Kasumi-1 (cell line): ENCODE measurements at regions not wholly inside any gene's neighbourhood (a gene's known extent, or its start where the extent isn't known, plus 50 kb on each side); places are given as distances from the start of the nearest gene placed in this dataset.

Experiments
- DNase-seq, 2 experiments: peaks; one replicate each; lab custom pipeline; 2025; lab: John Stamatoyannopoulos, UW

GRCh38 chrX:151796576-151796975, 62.0 kb downstream of the CNGA2 start:
- DNase-seq = no peak

DNA sequence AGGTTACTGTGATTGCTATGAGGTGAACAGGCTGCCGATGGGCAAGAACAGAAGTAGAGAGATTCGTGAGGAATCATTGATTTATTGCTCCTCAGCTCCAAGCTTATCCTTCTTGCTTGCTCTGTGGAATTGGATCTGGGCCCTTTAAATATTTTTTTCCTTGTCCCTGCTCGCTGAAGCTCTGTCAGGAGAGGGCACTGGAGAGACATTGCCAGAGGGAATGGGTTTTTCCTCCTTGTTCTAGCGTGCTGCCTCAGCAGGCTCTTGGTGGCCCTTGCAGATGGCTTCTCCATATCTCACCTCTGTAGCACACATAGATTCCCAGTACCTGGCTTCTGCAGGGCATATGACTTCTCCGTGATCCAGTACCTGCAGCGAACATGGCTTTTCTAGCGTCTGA, 67.4 kb downstream of the CNGA2 start:
- DNase-seq = peak; percentile 2 to 12

- no peak for DNase-seq
Observed at GRCh38 chrX:151806967-151807540, 72.5 kb downstream of the CNGA2 start.

- no peak for DNase-seq
Observed at GRCh38 chrX:151812661-151813060, 78.1 kb downstream of the CNGA2 start.

DNA sequence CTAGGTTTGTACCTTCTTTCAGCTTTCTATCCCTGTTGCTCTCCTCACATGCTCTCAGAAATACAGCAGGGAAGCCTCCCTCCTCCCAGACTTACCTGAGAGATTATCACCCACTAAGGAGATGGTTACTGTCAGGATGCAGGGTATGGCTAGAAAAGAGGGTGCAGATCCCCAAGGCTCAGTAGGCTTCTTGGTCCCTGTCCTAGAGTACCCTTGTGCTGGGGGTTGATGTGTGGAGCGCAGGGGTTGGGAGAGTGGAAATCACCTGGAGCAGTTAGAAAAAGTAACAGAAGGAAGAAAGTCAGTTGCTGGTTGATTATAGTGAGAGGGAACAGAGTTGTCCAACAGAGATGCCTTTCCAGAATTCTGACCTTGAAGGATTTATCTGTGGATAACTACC, 80.2 kb downstream of the CNGA2 start:
- DNase-seq = no peak

GRCh38 chrX:151815398-151815797, 80.9 kb downstream of the CNGA2 start:
- no peak for DNase-seq

- no peak for DNase-seq
Observed at GRCh38 chrX:151816934-151817333, 82.4 kb downstream of the CNGA2 start.

DNA sequence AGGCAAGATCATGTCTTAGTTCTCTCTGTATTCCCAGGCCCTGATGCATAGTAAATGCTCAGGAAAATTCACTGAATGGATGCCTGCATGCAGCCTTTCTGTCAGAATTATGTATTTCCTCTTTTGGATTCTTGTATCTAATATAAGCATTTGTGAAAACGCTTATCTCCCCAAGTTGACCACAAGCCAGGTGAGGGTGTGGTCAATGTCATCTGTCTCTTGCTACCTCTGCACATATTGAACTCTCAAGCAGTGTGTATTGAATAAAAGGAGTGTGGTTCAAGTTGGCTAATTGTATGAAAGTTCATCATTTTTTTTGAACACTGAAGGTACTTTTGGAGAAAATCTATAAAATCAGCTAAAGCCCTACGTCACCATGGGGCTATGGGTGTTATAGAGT, 84.3 kb downstream of the CNGA2 start:
- no peak for DNase-seq

DNA sequence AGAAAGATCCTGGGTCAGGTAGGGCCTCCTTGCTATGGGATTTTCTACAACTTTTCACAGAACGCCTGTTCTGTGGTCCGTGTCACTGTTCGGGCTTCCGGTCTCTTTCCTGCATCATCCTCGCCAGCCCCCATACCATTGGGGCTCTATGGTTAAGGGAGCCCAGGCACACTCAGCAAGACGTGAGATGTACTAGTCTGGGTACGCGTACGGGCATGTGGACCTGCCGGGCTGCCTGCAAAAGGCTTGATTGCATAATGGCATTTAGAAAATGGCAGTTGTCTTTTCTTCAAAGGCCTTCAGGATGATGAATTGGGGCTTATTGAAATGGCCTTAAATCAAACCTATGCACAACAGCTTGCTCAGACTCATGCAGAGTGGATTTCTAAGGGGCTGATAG, 86.7 kb downstream of the CNGA2 start:
- DNase-seq = no peak

GRCh38 chrX:151825007-151825406, 87.7 kb upstream of the MAGEA4 start:
- no peak for DNase-seq

DNA sequence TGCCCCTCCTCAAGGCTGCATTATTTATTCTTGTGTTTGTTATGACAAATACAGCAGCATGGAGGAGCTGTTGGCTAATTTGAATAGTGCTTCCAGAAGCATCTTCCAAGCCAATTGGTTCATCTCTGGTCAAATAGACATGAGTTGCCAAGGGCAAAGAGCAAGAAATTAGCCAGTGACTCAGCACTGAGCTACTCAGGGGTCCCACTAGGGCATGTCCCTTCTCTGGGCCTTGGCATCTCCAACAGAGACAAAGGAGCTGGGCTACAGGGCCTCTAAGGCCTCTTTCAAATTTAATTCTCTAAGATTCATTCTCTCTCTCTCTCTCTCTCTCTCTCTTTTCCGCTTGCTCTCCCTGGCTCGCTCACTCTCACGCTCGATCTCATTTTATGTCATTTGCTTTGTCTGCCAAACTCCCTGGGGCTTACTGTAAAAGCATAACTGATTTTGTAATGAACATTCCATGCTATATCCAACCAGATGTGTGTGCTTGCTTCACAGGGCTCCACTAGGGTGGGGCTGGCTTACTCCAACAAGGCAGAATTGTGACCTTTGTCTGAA, 86.7 kb upstream of the MAGEA4 start:
- DNase-seq = no peak

- DNase-seq = no peak
Observed at GRCh38 chrX:151828439-151829080, 84.1 kb upstream of the MAGEA4 start.

GRCh38 chrX:151830911-151831310, 81.8 kb upstream of the MAGEA4 start:
- DNase-seq = no peak

GRCh38 chrX:151852294-151852693, 60.4 kb upstream of the MAGEA4 start:
- no peak for DNase-seq

- DNase-seq = no peak
Observed at GRCh38 chrX:151854726-151855495, 57.8 kb upstream of the MAGEA4 start.

DNA sequence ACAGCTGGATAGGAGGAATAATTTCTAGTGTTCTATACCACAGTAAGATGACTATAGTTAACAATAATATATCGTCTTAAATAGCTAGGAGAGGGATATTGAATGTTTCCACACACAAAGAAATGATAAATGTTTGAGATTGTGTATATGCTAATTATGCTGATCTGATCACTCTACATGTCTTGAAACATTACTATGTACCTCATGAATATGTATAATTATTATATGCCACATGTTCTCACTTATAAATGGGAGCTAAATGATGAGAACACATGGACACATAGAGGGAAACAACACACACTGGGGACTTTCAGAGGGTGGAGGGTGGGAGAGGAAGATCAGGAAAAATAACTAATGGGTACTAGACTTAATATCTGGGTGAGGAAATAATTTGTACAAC, 53.2 kb upstream of the MAGEA4 start:
- DNase-seq = no peak

- DNase-seq = no peak
Observed at GRCh38 chrX:151860827-151861226, 51.9 kb upstream of the MAGEA4 start.
